ENCODE measurements at regions not wholly inside any gene's neighbourhood (a gene's known extent, or its start where the extent isn't known, plus 50 kb on each side); places are given as distances from the start of the nearest gene placed in this dataset.

DNA sequence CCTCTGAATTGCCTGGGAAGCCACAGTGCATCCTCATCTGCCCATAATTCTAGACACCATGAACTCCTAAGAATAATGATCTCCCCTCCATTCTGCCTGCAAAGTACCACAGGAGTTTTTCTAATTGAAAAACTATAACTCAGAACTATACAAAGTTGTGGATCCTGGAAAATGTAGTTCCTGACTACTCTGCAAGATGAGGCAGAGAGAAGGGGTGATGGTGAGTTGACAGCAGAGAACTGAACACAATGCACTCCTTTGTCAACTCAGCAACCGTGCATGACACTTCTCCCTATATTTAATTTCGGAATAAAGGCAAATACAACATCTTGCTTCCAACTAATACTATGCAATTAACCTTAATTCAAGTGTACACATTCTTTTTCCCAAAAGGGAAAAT, 471.1 kb upstream of the FAM98A start:
- TF ChIP-seq, protein P1, sequence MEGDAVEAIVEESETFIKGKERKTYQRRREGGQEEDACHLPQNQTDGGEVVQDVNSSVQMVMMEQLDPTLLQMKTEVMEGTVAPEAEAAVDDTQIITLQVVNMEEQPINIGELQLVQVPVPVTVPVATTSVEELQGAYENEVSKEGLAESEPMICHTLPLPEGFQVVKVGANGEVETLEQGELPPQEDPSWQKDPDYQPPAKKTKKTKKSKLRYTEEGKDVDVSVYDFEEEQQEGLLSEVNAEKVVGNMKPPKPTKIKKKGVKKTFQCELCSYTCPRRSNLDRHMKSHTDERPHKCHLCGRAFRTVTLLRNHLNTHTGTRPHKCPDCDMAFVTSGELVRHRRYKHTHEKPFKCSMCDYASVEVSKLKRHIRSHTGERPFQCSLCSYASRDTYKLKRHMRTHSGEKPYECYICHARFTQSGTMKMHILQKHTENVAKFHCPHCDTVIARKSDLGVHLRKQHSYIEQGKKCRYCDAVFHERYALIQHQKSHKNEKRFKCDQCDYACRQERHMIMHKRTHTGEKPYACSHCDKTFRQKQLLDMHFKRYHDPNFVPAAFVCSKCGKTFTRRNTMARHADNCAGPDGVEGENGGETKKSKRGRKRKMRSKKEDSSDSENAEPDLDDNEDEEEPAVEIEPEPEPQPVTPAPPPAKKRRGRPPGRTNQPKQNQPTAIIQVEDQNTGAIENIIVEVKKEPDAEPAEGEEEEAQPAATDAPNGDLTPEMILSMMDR (IDR thresholded peaks at IDR 0.05), result no peak
- no peak for TF ChIP-seq POLR2A (IDR thresholded peaks at IDR 0.05)
